AG20443 (cell line): ENCODE measurements at regions not wholly inside any gene's neighbourhood (a gene's known extent, or its start where the extent isn't known, plus 50 kb on each side); places are given as distances from the start of the nearest gene placed in this dataset.

Experiments
- DNase-seq: peaks from one replicate; pipeline ENCODE4 v3.0.0; 2012; ENCODE audit warnings: low spot score, mixed read lengths

- DNase-seq: no peak
Measured at GRCh38 chr1:63199706-63200335, 122.5 kb upstream of the FOXD3 start.

GRCh38 chr1:63200676-63201075 is 121.7 kb upstream of the FOXD3 start:
- no peak for DNase-seq

- no peak for DNase-seq
Measured at GRCh38 chr1:63203641-63204040, 118.7 kb upstream of the FOXD3 start.

- no peak for DNase-seq
Measured at GRCh38 chr1:63205776-63206175, 116.6 kb upstream of the FOXD3 start.

- DNase-seq: no peak
Measured at GRCh38 chr1:63214553-63214952, 107.8 kb upstream of the FOXD3 start.

GRCh38 chr1:63223426-63223825 is 98.9 kb upstream of the FOXD3 start:
- no peak for DNase-seq

GRCh38 chr1:63230722-63231121 is 91.6 kb upstream of the FOXD3 start:
- DNase-seq: no peak

- no peak for DNase-seq
Measured at GRCh38 chr1:63238721-63239120, 83.6 kb upstream of the FOXD3 start.

- no peak for DNase-seq
Measured at GRCh38 chr1:63245186-63245585, 77.2 kb upstream of the FOXD3 start.

GRCh38 chr1:63248216-63248615 is 74.2 kb upstream of the FOXD3 start:
- DNase-seq: no peak

- DNase-seq: no peak
Measured at GRCh38 chr1:63255153-63255552, 67.2 kb upstream of the FOXD3 start.

- DNase-seq: no peak
Measured at GRCh38 chr1:63261736-63262458, 60.5 kb upstream of the FOXD3 start.

- DNase-seq: no peak
Measured at GRCh38 chr1:63262459-63262770, 60.0 kb upstream of the FOXD3 start.

GRCh38 chr1:63264161-63264560 is 58.2 kb upstream of the FOXD3 start:
- no peak for DNase-seq

- no peak for DNase-seq
Measured at GRCh38 chr1:63266857-63267256, 55.5 kb upstream of the FOXD3 start.

- no peak for DNase-seq
Measured at GRCh38 chr1:63268876-63269275, 53.5 kb upstream of the FOXD3 start.

- DNase-seq: no peak
Measured at GRCh38 chr1:63269571-63269970, 52.8 kb upstream of the FOXD3 start.
